Ishikawa (cell line): ENCODE measurements at regions not wholly inside any gene's neighbourhood (a gene's known extent, or its start where the extent isn't known, plus 50 kb on each side); places are given as distances from the start of the nearest gene placed in this dataset.

ENCODE experiments used
- CREB1 ChIP-seq: IDR thresholded peaks from 2 replicates; pipeline ENCODE4 v1.6.1; 2012; ENCODE audit warnings: low read depth
- EGR1 ChIP-seq: IDR thresholded peaks from 2 replicates; pipeline ENCODE4 v1.6.1; 2012
- EP300 ChIP-seq: IDR thresholded peaks from 2 replicates; pipeline ENCODE4 v1.6.1; 2012; ENCODE audit warnings: borderline replicate concordance
- FOXM1 ChIP-seq: IDR thresholded peaks from 2 replicates; pipeline ENCODE4 v1.6.1; 2012; ENCODE audit warnings: low read depth, borderline replicate concordance
- MAX ChIP-seq: IDR thresholded peaks from 2 replicates; pipeline ENCODE4 v1.6.1; 2012
- NFIC ChIP-seq: IDR thresholded peaks from 2 replicates; pipeline ENCODE4 v1.6.1; 2012
- RAD21 ChIP-seq: IDR thresholded peaks from 2 replicates; pipeline ENCODE4 v1.6.1; 2012; ENCODE audit warnings: low read depth
- REST ChIP-seq: IDR thresholded peaks from 2 replicates; pipeline ENCODE4 v1.6.1; 2012; ENCODE audit warnings: low read depth, mild to moderate bottlenecking
- TAF1 ChIP-seq: IDR thresholded peaks from 2 replicates; pipeline ENCODE4 v1.6.1; 2012; ENCODE audit warnings: low read depth, mild to moderate bottlenecking
- TEAD4 ChIP-seq: IDR thresholded peaks from 2 replicates; pipeline ENCODE4 v1.6.1; 2012
- USF1 ChIP-seq: IDR thresholded peaks from 2 replicates; pipeline ENCODE4 v1.6.1; 2012

GRCh38 chr7:11899247-11899646 is 67.2 kb upstream of the THSD7A start:
- TF ChIP-seq MAX (no peak), TAF1 (no peak), TEAD4 (no peak), USF1 (no peak), RAD21 (no peak), EP300 (no peak), EGR1 (no peak), NFIC (no peak), REST (no peak), CREB1 (no peak), FOXM1 (no peak)
